ENCODE measurements at regions not wholly inside any gene's neighbourhood (a gene's known extent, or its start where the extent isn't known, plus 50 kb on each side); places are given as distances from the start of the nearest gene placed in this dataset.

DNA sequence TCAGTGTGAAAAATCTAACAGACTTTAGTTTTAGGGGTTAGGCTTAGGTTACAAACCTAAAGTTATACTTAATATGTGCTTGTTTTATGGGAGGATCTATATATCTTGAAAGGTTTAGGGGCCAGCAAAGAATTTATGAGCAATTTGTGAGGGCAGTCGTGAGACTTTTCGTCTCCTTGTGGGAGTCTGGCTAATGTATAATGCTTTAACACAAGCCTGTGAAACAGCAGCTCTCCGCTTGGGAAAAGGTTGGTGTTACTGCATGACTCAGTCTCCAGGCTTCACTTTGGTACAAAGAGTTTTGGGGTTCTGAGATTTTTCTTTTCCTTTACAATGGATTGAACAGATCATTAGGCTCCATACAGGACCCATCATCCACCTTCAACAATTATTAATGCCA lies 79.0 kb upstream of the MFGE8 start:
- H3K9me2 ChIP-seq (ENCODE audit: insufficient read depth, low read length) = no peaks in the 10 kb centered on the region
- H2AFZ ChIP-seq (ENCODE audit: low read depth, low read length) = no peak overlapping the region
- H3K4me2 ChIP-seq (ENCODE audit: low read length) = no peak overlapping the region
- H3K4me3 ChIP-seq (ENCODE audit: low read length) = no peak overlapping the region
- H3K27ac ChIP-seq (ENCODE audit: low read length) = no peak overlapping the region
- H4K20me1 ChIP-seq (ENCODE audit: insufficient read depth) = no peaks in the 10 kb centered on the region
- no peaks in the 10 kb centered on the region for H3K36me3 ChIP-seq (ENCODE audit: insufficient read depth, low read length)
- no peaks in the 10 kb centered on the region for H3F3A ChIP-seq (ENCODE audit: insufficient read depth, low read length, poor library complexity, severe bottlenecking)
- TF ChIP-seq TAF1 (IDR thresholded peaks at IDR 0.05; ENCODE audit: low read depth) (no peak), SMC3 (conservative IDR thresholded peaks at IDR 0.05; ENCODE audit: poor library complexity) (no peak), RAD21 (conservative IDR thresholded peaks at IDR 0.05) (no peak), EP300 (conservative IDR thresholded peaks at IDR 0.05; ENCODE audit: poor library complexity, severe bottlenecking) (no peak), REST (IDR thresholded peaks at IDR 0.05; ENCODE audit: borderline replicate concordance) (no peak), EZH2 (IDR thresholded peaks at IDR 0.05; ENCODE audit: borderline replicate concordance, insufficient read depth, low read length, poor library complexity, severe bottlenecking) (no peak), MXI1 (conservative IDR thresholded peaks at IDR 0.05; ENCODE audit: poor library complexity, severe bottlenecking) (no peak), POLR2AphosphoS5 (IDR thresholded peaks at IDR 0.05) (no peak)
- TF ChIP-seq, protein P1, sequence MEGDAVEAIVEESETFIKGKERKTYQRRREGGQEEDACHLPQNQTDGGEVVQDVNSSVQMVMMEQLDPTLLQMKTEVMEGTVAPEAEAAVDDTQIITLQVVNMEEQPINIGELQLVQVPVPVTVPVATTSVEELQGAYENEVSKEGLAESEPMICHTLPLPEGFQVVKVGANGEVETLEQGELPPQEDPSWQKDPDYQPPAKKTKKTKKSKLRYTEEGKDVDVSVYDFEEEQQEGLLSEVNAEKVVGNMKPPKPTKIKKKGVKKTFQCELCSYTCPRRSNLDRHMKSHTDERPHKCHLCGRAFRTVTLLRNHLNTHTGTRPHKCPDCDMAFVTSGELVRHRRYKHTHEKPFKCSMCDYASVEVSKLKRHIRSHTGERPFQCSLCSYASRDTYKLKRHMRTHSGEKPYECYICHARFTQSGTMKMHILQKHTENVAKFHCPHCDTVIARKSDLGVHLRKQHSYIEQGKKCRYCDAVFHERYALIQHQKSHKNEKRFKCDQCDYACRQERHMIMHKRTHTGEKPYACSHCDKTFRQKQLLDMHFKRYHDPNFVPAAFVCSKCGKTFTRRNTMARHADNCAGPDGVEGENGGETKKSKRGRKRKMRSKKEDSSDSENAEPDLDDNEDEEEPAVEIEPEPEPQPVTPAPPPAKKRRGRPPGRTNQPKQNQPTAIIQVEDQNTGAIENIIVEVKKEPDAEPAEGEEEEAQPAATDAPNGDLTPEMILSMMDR (IDR thresholded peaks at IDR 0.05; ENCODE audit: poor library complexity, severe bottlenecking) = no peak
- no peaks in the 10 kb centered on the region for H3K79me2 ChIP-seq (replicated peaks; ENCODE audit: insufficient read depth, low read length)
- no peaks in the 10 kb centered on the region for H3K27me3 ChIP-seq (ENCODE audit: insufficient read depth, low read depth, low read length)
- no peaks in the 10 kb centered on the region for H3K9me3 ChIP-seq (ENCODE audit: low read length)
- H3K9ac ChIP-seq (ENCODE audit: low read length) = no peak overlapping the region

DNA sequence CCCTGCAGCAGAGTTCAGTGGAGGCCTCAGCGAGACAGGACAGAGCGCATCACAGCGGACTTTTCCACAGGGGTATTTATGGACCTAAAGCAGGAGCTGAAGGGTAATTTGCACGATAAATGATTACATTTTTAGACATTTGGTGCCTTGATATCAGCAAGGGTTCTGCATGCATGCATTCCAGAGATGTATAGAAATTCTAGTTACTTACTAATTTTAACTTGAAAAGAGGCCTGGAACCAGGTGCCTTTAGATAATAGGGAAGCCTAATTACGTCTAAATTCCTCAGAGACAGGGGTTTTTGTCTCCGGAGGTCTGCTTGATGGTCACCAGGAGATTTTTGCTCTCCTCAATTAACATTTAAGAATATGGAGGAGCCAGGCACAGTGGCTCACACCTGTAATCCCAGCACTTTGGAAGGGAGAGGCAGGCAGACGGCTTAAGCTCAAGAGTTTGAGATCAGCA lies 79.8 kb upstream of the MFGE8 start:
- Histone ChIP-seq H3K4me3 (ENCODE audit: low read length) (no peak overlapping the region), H3K9ac (ENCODE audit: low read length) (no peak overlapping the region), H3K4me2 (ENCODE audit: low read length) (no peak overlapping the region), H3K9me3 (ENCODE audit: low read length) (no peaks in the 10 kb centered on the region), H3K27me3 (ENCODE audit: insufficient read depth, low read depth, low read length) (no peaks in the 10 kb centered on the region), H3K36me3 (ENCODE audit: insufficient read depth, low read length) (no peaks in the 10 kb centered on the region), H4K20me1 (ENCODE audit: insufficient read depth) (no peaks in the 10 kb centered on the region), H3K27ac (ENCODE audit: low read length) (no peak overlapping the region), H3K9me2 (ENCODE audit: insufficient read depth, low read length) (no peaks in the 10 kb centered on the region), H2AFZ (ENCODE audit: low read depth, low read length) (no peak overlapping the region), H3F3A (ENCODE audit: insufficient read depth, low read length, poor library complexity, severe bottlenecking) (no peaks in the 10 kb centered on the region), H3K79me2 (replicated peaks; ENCODE audit: insufficient read depth, low read length) (no peaks in the 10 kb centered on the region)
- TF ChIP-seq EP300 (conservative IDR thresholded peaks at IDR 0.05; ENCODE audit: poor library complexity, severe bottlenecking) (no peak), REST (IDR thresholded peaks at IDR 0.05; ENCODE audit: borderline replicate concordance) (no peak), POLR2AphosphoS5 (IDR thresholded peaks at IDR 0.05) (no peak), TAF1 (IDR thresholded peaks at IDR 0.05; ENCODE audit: low read depth) (no peak), RAD21 (conservative IDR thresholded peaks at IDR 0.05) (no peak), MXI1 (conservative IDR thresholded peaks at IDR 0.05; ENCODE audit: poor library complexity, severe bottlenecking) (no peak), SMC3 (conservative IDR thresholded peaks at IDR 0.05; ENCODE audit: poor library complexity) (no peak), EZH2 (IDR thresholded peaks at IDR 0.05; ENCODE audit: borderline replicate concordance, insufficient read depth, low read length, poor library complexity, severe bottlenecking) (no peak)
- TF ChIP-seq, protein P1 (IDR thresholded peaks at IDR 0.05; ENCODE audit: poor library complexity, severe bottlenecking) = no peak
